ENCODE measurements at regions not wholly inside any gene's neighbourhood (a gene's known extent, or its start where the extent isn't known, plus 50 kb on each side); places are given as distances from the start of the nearest gene placed in this dataset.
A peak's percentile ranks its signal among the peaks of the same experiment; 100 is the strongest.

GRCh38 chr4:160129439-160129838 lies 1026.6 kb downstream of the RAPGEF2 start:
- no peak for TF ChIP-seq EZH2 (IDR thresholded peaks at IDR 0.05; ENCODE audit: low read length, missing control alignments)
- no peak for TF ChIP-seq CTCF (conservative IDR thresholded peaks at IDR 0.05 in 1 of 2, IDR thresholded peaks at IDR 0.05 in 1 of 2; ENCODE audit: low read depth in 1 of 2, low read length in 2 of 2)
- peak in 1 of 2 donors; percentile 67 for DNase-seq (ENCODE audit: low read depth in 2 of 2)

GRCh38 chr4:160136021-160136420 lies 1033.1 kb downstream of the RAPGEF2 start:
- no peak overlapping the region for H3K9ac ChIP-seq (ENCODE audit: insufficient read depth, low read length)
- H3K4me2 ChIP-seq (ENCODE audit: extremely low read depth, insufficient read depth, low read length), result no peak overlapping the region
- no peaks in the 10 kb centered on the region for H3K36me3 ChIP-seq (ENCODE audit: control insufficient read depth, insufficient read depth, low read length)
- H3K27me3 ChIP-seq (ENCODE audit: control insufficient read depth, insufficient read depth, low read length), result no peaks in the 10 kb centered on the region
- no peak overlapping the region for H2AFZ ChIP-seq (ENCODE audit: low read length)
- no peaks in the 10 kb centered on the region for H3K9me3 ChIP-seq (ENCODE audit: control insufficient read depth, insufficient read depth, low read depth, low read length)
- TF ChIP-seq EZH2 (IDR thresholded peaks at IDR 0.05; ENCODE audit: low read length, missing control alignments) (no peak), CTCF (conservative IDR thresholded peaks at IDR 0.05 in 1 of 2, IDR thresholded peaks at IDR 0.05 in 1 of 2; ENCODE audit: low read depth in 1 of 2, low read length in 2 of 2) (no peak)
- DNase-seq (ENCODE audit: low read depth in 2 of 2), result no peak
- no peaks in the 10 kb centered on the region for H4K20me1 ChIP-seq (ENCODE audit: control insufficient read depth, extremely low read depth, insufficient read depth, low read length)
- no peaks in the 10 kb centered on the region for H3K79me2 ChIP-seq (ENCODE audit: control insufficient read depth, insufficient read depth, low read length)
- H3K4me3 ChIP-seq (replicated peaks in 1 of 4; ENCODE audit: control extremely low read depth in 1 of 4, insufficient read depth in 1 of 4, low read depth in 3 of 4, low read length in 4 of 4), result no peak overlapping the region
- H3K27ac ChIP-seq (ENCODE audit: insufficient read depth, low read length), result no peak overlapping the region
- H3K4me1 ChIP-seq (ENCODE audit: control insufficient read depth, extremely low read depth, insufficient read depth, low read length), result no peaks in the 10 kb centered on the region

More at GRCh38 chr4:160129439-160129838, 1026.6 kb downstream of the RAPGEF2 start:
- H2AFZ ChIP-seq (ENCODE audit: low read length), result no peak overlapping the region
- H3K4me3 ChIP-seq (replicated peaks in 1 of 4; ENCODE audit: control extremely low read depth in 1 of 4, insufficient read depth in 1 of 4, low read depth in 3 of 4, low read length in 4 of 4), result no peak overlapping the region
- H3K4me2 ChIP-seq (ENCODE audit: extremely low read depth, insufficient read depth, low read length), result no peak overlapping the region
- no peaks in the 10 kb centered on the region for H3K79me2 ChIP-seq (ENCODE audit: control insufficient read depth, insufficient read depth, low read length)
- H3K9ac ChIP-seq (ENCODE audit: insufficient read depth, low read length), result no peak overlapping the region
- no peaks in the 10 kb centered on the region for H3K36me3 ChIP-seq (ENCODE audit: control insufficient read depth, insufficient read depth, low read length)
- no peaks in the 10 kb centered on the region for H3K4me1 ChIP-seq (ENCODE audit: control insufficient read depth, extremely low read depth, insufficient read depth, low read length)
- no peaks in the 10 kb centered on the region for H3K9me3 ChIP-seq (ENCODE audit: control insufficient read depth, insufficient read depth, low read depth, low read length)
- H3K27me3 ChIP-seq (ENCODE audit: control insufficient read depth, insufficient read depth, low read length), result no peaks in the 10 kb centered on the region
- H4K20me1 ChIP-seq (ENCODE audit: control insufficient read depth, extremely low read depth, insufficient read depth, low read length), result no peaks in the 10 kb centered on the region
- no peak overlapping the region for H3K27ac ChIP-seq (ENCODE audit: insufficient read depth, low read length)

GRCh38 chr4:160141206-160141605 lies 1038.3 kb downstream of the RAPGEF2 start:
- Histone ChIP-seq H3K4me3 (replicated peaks in 1 of 4; ENCODE audit: control extremely low read depth in 1 of 4, insufficient read depth in 1 of 4, low read depth in 3 of 4, low read length in 4 of 4) (no peak overlapping the region), H2AFZ (ENCODE audit: low read length) (no peak overlapping the region), H3K27me3 (ENCODE audit: control insufficient read depth, insufficient read depth, low read length) (no peaks in the 10 kb centered on the region), H4K20me1 (ENCODE audit: control insufficient read depth, extremely low read depth, insufficient read depth, low read length) (no peaks in the 10 kb centered on the region), H3K79me2 (ENCODE audit: control insufficient read depth, insufficient read depth, low read length) (no peaks in the 10 kb centered on the region), H3K9me3 (ENCODE audit: control insufficient read depth, insufficient read depth, low read depth, low read length) (no peaks in the 10 kb centered on the region), H3K4me2 (ENCODE audit: extremely low read depth, insufficient read depth, low read length) (no peak overlapping the region), H3K27ac (ENCODE audit: insufficient read depth, low read length) (no peak overlapping the region), H3K9ac (ENCODE audit: insufficient read depth, low read length) (no peak overlapping the region), H3K36me3 (ENCODE audit: control insufficient read depth, insufficient read depth, low read length) (no peaks in the 10 kb centered on the region), H3K4me1 (ENCODE audit: control insufficient read depth, extremely low read depth, insufficient read depth, low read length) (no peaks in the 10 kb centered on the region)
- TF ChIP-seq EZH2 (IDR thresholded peaks at IDR 0.05; ENCODE audit: low read length, missing control alignments) (no peak), CTCF (conservative IDR thresholded peaks at IDR 0.05 in 1 of 2, IDR thresholded peaks at IDR 0.05 in 1 of 2; ENCODE audit: low read depth in 1 of 2, low read length in 2 of 2) (no peak)
- no peak for DNase-seq (ENCODE audit: low read depth in 2 of 2)

All from fibroblast of lung (primary cell).